ENCODE measurements at regions not wholly inside any gene's neighbourhood (a gene's known extent, or its start where the extent isn't known, plus 50 kb on each side); places are given as distances from the start of the nearest gene placed in this dataset.

GRCh38 chr15:39074341-39074985 lies 506.4 kb upstream of the THBS1 start:
- H3K4me3 ChIP-seq (ENCODE audit: low read length) = no peak overlapping the region
- no peak for TF ChIP-seq CTCF (IDR thresholded peaks at IDR 0.05; ENCODE audit: low read depth, low read length, poor library complexity, severe bottlenecking)
- TF ChIP-seq EZH2phosphoT487 (IDR thresholded peaks at IDR 0.05; ENCODE audit: borderline replicate concordance, low read length) = no peak
- H3K27ac ChIP-seq (ENCODE audit: low read depth, low read length) = no peak overlapping the region
- H3K79me2 ChIP-seq (ENCODE audit: control insufficient read depth, low read length) = no peaks in the 10 kb centered on the region
- no peaks in the 10 kb centered on the region for H4K20me1 ChIP-seq (ENCODE audit: control insufficient read depth, insufficient read depth, low read depth, low read length)
- H3K4me1 ChIP-seq (ENCODE audit: control insufficient read depth, low read length) = no peaks in the 10 kb centered on the region
- no peaks in the 10 kb centered on the region for H3K36me3 ChIP-seq (ENCODE audit: control insufficient read depth, low read length)
- H3K27me3 ChIP-seq (ENCODE audit: control insufficient read depth, low read length) = no peaks in the 10 kb centered on the region
- H3F3A ChIP-seq (ENCODE audit: control insufficient read depth, insufficient read depth) = no peaks in the 10 kb centered on the region
- H3K9me2 ChIP-seq (replicated peaks; ENCODE audit: control insufficient read depth, low read length) = no peaks in the 10 kb centered on the region
- H3K9me3 ChIP-seq (ENCODE audit: control insufficient read depth, insufficient read depth, low read length) = no peaks in the 10 kb centered on the region
- H3K4me2 ChIP-seq (ENCODE audit: low read length) = no peak overlapping the region

- Histone ChIP-seq H3K9me2 (replicated peaks; ENCODE audit: control insufficient read depth, low read length) (no peaks in the 10 kb centered on the region), H3F3A (ENCODE audit: control insufficient read depth, insufficient read depth) (no peaks in the 10 kb centered on the region), H3K4me3 (ENCODE audit: low read length) (no peak overlapping the region), H3K4me2 (ENCODE audit: low read length) (no peak overlapping the region), H3K27ac (ENCODE audit: low read depth, low read length) (no peak overlapping the region), H3K79me2 (ENCODE audit: control insufficient read depth, low read length) (no peaks in the 10 kb centered on the region), H3K27me3 (ENCODE audit: control insufficient read depth, low read length) (no peaks in the 10 kb centered on the region), H4K20me1 (ENCODE audit: control insufficient read depth, insufficient read depth, low read depth, low read length) (no peaks in the 10 kb centered on the region), H3K4me1 (ENCODE audit: control insufficient read depth, low read length) (no peaks in the 10 kb centered on the region), H3K9me3 (ENCODE audit: control insufficient read depth, insufficient read depth, low read length) (no peaks in the 10 kb centered on the region), H3K36me3 (ENCODE audit: control insufficient read depth, low read length) (no peaks in the 10 kb centered on the region)
- TF ChIP-seq CTCF (IDR thresholded peaks at IDR 0.05; ENCODE audit: low read depth, low read length, poor library complexity, severe bottlenecking) = no peak
- TF ChIP-seq EZH2phosphoT487 (IDR thresholded peaks at IDR 0.05; ENCODE audit: borderline replicate concordance, low read length) = no peak
Measured at GRCh38 chr15:39075311-39075710, 505.6 kb upstream of the THBS1 start.

- Histone ChIP-seq H3K27me3 (ENCODE audit: control insufficient read depth, low read length) (no peaks in the 10 kb centered on the region), H4K20me1 (ENCODE audit: control insufficient read depth, insufficient read depth, low read depth, low read length) (no peaks in the 10 kb centered on the region), H3K4me1 (ENCODE audit: control insufficient read depth, low read length) (no peaks in the 10 kb centered on the region), H3K79me2 (ENCODE audit: control insufficient read depth, low read length) (no peaks in the 10 kb centered on the region), H3K4me2 (ENCODE audit: low read length) (no peak overlapping the region), H3K9me2 (replicated peaks; ENCODE audit: control insufficient read depth, low read length) (no peaks in the 10 kb centered on the region), H3K27ac (ENCODE audit: low read depth, low read length) (no peak overlapping the region), H3K36me3 (ENCODE audit: control insufficient read depth, low read length) (no peaks in the 10 kb centered on the region), H3K9me3 (ENCODE audit: control insufficient read depth, insufficient read depth, low read length) (no peaks in the 10 kb centered on the region), H3K4me3 (ENCODE audit: low read length) (no peak overlapping the region), H3F3A (ENCODE audit: control insufficient read depth, insufficient read depth) (no peaks in the 10 kb centered on the region)
- TF ChIP-seq EZH2phosphoT487 (IDR thresholded peaks at IDR 0.05; ENCODE audit: borderline replicate concordance, low read length) (no peak), CTCF (IDR thresholded peaks at IDR 0.05; ENCODE audit: low read depth, low read length, poor library complexity, severe bottlenecking) (no peak)
Measured at GRCh38 chr15:39075756-39076341, 505.0 kb upstream of the THBS1 start.
